Testis (tissue), 2 donors: ENCODE measurements at regions not wholly inside any gene's neighbourhood (a gene's known extent, or its start where the extent isn't known, plus 50 kb on each side); places are given as distances from the start of the nearest gene placed in this dataset.

Experiments
- POLR2A ChIP-seq: fragments of 450-650 bp; IDR thresholded peaks from one replicate; pipeline ENCODE4 v1.6.1; 2017; ENCODE audit warnings: antibody characterized with exemption, mild to moderate bottlenecking, moderate library complexity
- TF ChIP-seq, protein P1 (sequence below), 3 experiments: fragments of 450-650 bp in 2 of 3; fragments of 200-600 bp in 1 of 3; sonication (generic) in 1 of 3; IDR thresholded peaks; one replicate each; pipeline ENCODE4 v1.5.1; 2016 to 2019; ENCODE audit warnings: antibody characterized with exemption in 3 of 3, mild to moderate bottlenecking in 2 of 3, moderate library complexity in 1 of 3

DNA sequence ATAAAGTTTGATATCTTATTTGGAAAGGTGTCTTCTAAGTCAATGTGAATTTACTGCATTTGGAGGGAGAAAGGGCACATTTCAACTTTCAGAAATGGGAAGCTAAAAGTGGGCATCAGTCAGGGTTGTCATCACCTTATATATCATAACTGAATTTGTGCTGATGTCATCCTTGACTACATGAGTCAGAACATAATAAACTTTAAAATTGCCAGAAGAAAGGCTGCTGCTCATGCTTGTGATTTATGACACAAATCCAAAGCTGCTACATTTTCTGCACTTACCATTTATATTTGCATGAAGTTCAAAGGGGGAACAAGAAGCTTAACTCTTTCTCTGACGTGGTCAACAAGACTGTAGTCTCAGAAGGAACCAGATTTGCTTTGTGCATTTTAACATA lies 196.6 kb downstream of the UTP18 start:
- TF ChIP-seq, protein P1, sequence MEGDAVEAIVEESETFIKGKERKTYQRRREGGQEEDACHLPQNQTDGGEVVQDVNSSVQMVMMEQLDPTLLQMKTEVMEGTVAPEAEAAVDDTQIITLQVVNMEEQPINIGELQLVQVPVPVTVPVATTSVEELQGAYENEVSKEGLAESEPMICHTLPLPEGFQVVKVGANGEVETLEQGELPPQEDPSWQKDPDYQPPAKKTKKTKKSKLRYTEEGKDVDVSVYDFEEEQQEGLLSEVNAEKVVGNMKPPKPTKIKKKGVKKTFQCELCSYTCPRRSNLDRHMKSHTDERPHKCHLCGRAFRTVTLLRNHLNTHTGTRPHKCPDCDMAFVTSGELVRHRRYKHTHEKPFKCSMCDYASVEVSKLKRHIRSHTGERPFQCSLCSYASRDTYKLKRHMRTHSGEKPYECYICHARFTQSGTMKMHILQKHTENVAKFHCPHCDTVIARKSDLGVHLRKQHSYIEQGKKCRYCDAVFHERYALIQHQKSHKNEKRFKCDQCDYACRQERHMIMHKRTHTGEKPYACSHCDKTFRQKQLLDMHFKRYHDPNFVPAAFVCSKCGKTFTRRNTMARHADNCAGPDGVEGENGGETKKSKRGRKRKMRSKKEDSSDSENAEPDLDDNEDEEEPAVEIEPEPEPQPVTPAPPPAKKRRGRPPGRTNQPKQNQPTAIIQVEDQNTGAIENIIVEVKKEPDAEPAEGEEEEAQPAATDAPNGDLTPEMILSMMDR (IDR thresholded peaks at IDR 0.05): no peak
- TF ChIP-seq POLR2A: no peak
